ENCODE measurements at regions not wholly inside any gene's neighbourhood (a gene's known extent, or its start where the extent isn't known, plus 50 kb on each side); places are given as distances from the start of the nearest gene placed in this dataset.
"Not testable (repeated sequence)": the region's sequence is repeated elsewhere in the genome, so short reads cannot be mapped to it uniquely, and the experiment has no call there.

GRCh38 chr5:91311697-91312501, 71.2 kb downstream of the ARRDC3 start:
- TF ChIP-seq POLR2A (IDR thresholded peaks at IDR 0.05) (no peak), CTCF (IDR thresholded peaks at IDR 0.05 in 8 of 11, conservative IDR thresholded peaks at IDR 0.05 in 3 of 11) (peak in 3 of 11 experiments; percentile 9 to 23 (median 21)), POLR2AphosphoS5 (IDR thresholded peaks at IDR 0.05) (peak in 2 of 3 donors; percentile 36 to 87)
- H3K36me3 ChIP-seq, result no peaks in the 10 kb centered on the region
- peak overlapping the region in 1 of 8 donors; percentile 57 for H3K4me3 ChIP-seq
- peak; percentile 84 for DNase-seq
- H3K4me1 ChIP-seq, result peaks cover 30 to 65% (median 43%) of the 10 kb centered on the region in 6 donors
- H3K27ac ChIP-seq, result peak overlapping the region; percentile 73 to 89 (median 81)
- WGBS, 5 donors, result 5 to 12% (median 9%) methylated on average over 11 of the region's 11 CpGs
- no peaks in the 10 kb centered on the region for H3K27me3 ChIP-seq (replicated peaks in 1 of 7)
- H3K9me3 ChIP-seq, result no peaks in the 10 kb centered on the region
- intact Hi-C loops (cut with DNase I; ENCODE audit: low total_unique reads), result no loop called here

- no peaks in the 10 kb centered on the region for H3K9me3 ChIP-seq
- peaks cover 30 to 64% (median 43%) of the 10 kb centered on the region in 6 donors for H3K4me1 ChIP-seq
- peak; percentile 74 for DNase-seq
- no peaks in the 10 kb centered on the region for H3K36me3 ChIP-seq
- peak overlapping the region in 1 of 8 donors; percentile 57 for H3K4me3 ChIP-seq
- WGBS, 5 donors, result 55 to 69% (median 60%) methylated on average over 5 of the region's 5 CpGs
- H3K27ac ChIP-seq, result peak overlapping the region; percentile 73 to 89 (median 81)
- H3K27me3 ChIP-seq (replicated peaks in 1 of 7), result no peaks in the 10 kb centered on the region
- intact Hi-C loops (cut with DNase I; ENCODE audit: low total_unique reads), result no loop called here
- TF ChIP-seq POLR2A (IDR thresholded peaks at IDR 0.05), result no peak
- TF ChIP-seq POLR2AphosphoS5 (IDR thresholded peaks at IDR 0.05), result no peak
- no peak for TF ChIP-seq CTCF (IDR thresholded peaks at IDR 0.05 in 8 of 11, conservative IDR thresholded peaks at IDR 0.05 in 3 of 11)
Measured at GRCh38 chr5:91311168-91311696, 71.9 kb downstream of the ARRDC3 start.

GRCh38 chr5:91308157-91308556, 75.0 kb downstream of the ARRDC3 start:
- H3K9me3 ChIP-seq; intact Hi-C loops (cut with DNase I; ENCODE audit: low total_unique reads); H3K27me3 ChIP-seq (replicated peaks in 1 of 7); H3K36me3 ChIP-seq; H3K4me3 ChIP-seq: not testable (repeated sequence)
- WGBS, 5 donors, result 88 to 95% (median 93%) methylated on average over 5 of the region's 5 CpGs
- Histone ChIP-seq H3K4me1 (peaks cover 22 to 33% (median 25%) of the 10 kb centered on the region in 6 donors), H3K27ac (peak overlapping the region in 2 of 8 donors; percentile 22 to 65)
- DNase-seq, result peak; percentile 74

GRCh38 chr5:91307048-91307447, 76.1 kb downstream of the ARRDC3 start:
- Histone ChIP-seq H3K4me3 (no peak overlapping the region), H3K4me1 (peaks cover 12 to 22% (median 14%) of the 10 kb centered on the region in 6 donors), H3K27ac (no peak overlapping the region), H3K9me3 (no peaks in the 10 kb centered on the region), H3K27me3 (replicated peaks in 1 of 7) (no peaks in the 10 kb centered on the region), H3K36me3 (no peaks in the 10 kb centered on the region)
- no peak for DNase-seq
- 79 to 86% (median 83%) methylated on average over 4 of the region's 4 CpGs for WGBS, 5 donors
- intact Hi-C loops (cut with DNase I; ENCODE audit: low total_unique reads), result no loop called here
- TF ChIP-seq POLR2A (IDR thresholded peaks at IDR 0.05) (no peak), POLR2AphosphoS5 (IDR thresholded peaks at IDR 0.05) (no peak), CTCF (IDR thresholded peaks at IDR 0.05 in 8 of 11, conservative IDR thresholded peaks at IDR 0.05 in 3 of 11) (no peak)

All from spleen (tissue), 11 donors.